ENCODE measurements at regions not wholly inside any gene's neighbourhood (a gene's known extent, or its start where the extent isn't known, plus 50 kb on each side); places are given as distances from the start of the nearest gene placed in this dataset.

DNA sequence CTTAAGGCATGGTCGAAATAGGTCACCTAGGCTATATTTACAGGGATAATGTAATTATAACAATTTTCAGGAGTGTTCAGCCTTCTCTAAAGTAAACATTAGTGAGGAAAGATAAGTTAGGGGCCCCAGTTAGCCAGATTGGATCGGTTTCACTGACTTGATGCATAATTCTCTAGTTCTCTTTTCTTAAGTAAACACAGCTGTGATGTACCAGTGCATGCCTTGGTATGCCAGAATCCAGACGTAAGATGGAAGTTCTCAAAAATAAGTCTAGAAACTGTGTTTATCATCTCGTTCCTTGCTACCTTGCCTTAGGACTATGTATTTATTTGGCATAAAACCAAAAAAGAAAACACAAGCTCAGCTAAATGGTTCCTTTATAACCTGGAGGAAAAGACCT lies 442.2 kb upstream of the CLINT1 start:
- Histone ChIP-seq H2AFZ (ENCODE audit: low read length) (no peak overlapping the region), H3K27me3 (ENCODE audit: control insufficient read depth in 1 of 2, insufficient read depth in 2 of 2, low read length in 2 of 2) (no peaks in the 10 kb centered on the region), H4K20me1 (ENCODE audit: insufficient read depth, low read length) (no peaks in the 10 kb centered on the region), H3K9me3 (ENCODE audit: low read length) (peaks cover 6% of the 10 kb centered on the region), H3K4me1 (ENCODE audit: insufficient read depth, low read length) (no peaks in the 10 kb centered on the region), H3K9ac (ENCODE audit: insufficient read depth, low read depth, low read length) (no peak overlapping the region), H3K27ac (ENCODE audit: extremely low read length, insufficient read depth, low read length) (no peak overlapping the region), H3K4me3 (replicated peaks in 1 of 3; ENCODE audit: insufficient read depth in 1 of 3, low read depth in 2 of 3, low read length in 3 of 3) (no peak overlapping the region), H3K4me2 (ENCODE audit: low read depth, low read length) (no peak overlapping the region), H3K36me3 (replicated peaks in 1 of 2; ENCODE audit: control insufficient read depth in 1 of 2, insufficient read depth in 2 of 2, low read length in 2 of 2) (no peaks in the 10 kb centered on the region), H3K79me2 (ENCODE audit: insufficient read depth, low read length) (no peaks in the 10 kb centered on the region)
- in situ Hi-C loops (cut with HindIII; ENCODE audit: extremely low pct_ligation_motif_present, low pct_unique_long_range_greater_than_20kb), result no loop called here
- no peak for ATAC-seq
- 3% methylated on average over 4 of the region's 4 CpGs for WGBS (ENCODE audit: low lambda C conversion rate)
- TF ChIP-seq DR1 (CRISPR knock-in tag; IDR thresholded peaks at IDR 0.05), result no peak
- TF ChIP-seq ZKSCAN5 (CRISPR knock-in tag; IDR thresholded peaks at IDR 0.05), result no peak
- TF ChIP-seq BRD4 (CRISPR knock-in tag; IDR thresholded peaks at IDR 0.05), result no peak
- no peak for TF ChIP-seq SUZ12 (IDR thresholded peaks at IDR 0.05; ENCODE audit: low read depth, low read length)
- TF ChIP-seq, protein P1, sequence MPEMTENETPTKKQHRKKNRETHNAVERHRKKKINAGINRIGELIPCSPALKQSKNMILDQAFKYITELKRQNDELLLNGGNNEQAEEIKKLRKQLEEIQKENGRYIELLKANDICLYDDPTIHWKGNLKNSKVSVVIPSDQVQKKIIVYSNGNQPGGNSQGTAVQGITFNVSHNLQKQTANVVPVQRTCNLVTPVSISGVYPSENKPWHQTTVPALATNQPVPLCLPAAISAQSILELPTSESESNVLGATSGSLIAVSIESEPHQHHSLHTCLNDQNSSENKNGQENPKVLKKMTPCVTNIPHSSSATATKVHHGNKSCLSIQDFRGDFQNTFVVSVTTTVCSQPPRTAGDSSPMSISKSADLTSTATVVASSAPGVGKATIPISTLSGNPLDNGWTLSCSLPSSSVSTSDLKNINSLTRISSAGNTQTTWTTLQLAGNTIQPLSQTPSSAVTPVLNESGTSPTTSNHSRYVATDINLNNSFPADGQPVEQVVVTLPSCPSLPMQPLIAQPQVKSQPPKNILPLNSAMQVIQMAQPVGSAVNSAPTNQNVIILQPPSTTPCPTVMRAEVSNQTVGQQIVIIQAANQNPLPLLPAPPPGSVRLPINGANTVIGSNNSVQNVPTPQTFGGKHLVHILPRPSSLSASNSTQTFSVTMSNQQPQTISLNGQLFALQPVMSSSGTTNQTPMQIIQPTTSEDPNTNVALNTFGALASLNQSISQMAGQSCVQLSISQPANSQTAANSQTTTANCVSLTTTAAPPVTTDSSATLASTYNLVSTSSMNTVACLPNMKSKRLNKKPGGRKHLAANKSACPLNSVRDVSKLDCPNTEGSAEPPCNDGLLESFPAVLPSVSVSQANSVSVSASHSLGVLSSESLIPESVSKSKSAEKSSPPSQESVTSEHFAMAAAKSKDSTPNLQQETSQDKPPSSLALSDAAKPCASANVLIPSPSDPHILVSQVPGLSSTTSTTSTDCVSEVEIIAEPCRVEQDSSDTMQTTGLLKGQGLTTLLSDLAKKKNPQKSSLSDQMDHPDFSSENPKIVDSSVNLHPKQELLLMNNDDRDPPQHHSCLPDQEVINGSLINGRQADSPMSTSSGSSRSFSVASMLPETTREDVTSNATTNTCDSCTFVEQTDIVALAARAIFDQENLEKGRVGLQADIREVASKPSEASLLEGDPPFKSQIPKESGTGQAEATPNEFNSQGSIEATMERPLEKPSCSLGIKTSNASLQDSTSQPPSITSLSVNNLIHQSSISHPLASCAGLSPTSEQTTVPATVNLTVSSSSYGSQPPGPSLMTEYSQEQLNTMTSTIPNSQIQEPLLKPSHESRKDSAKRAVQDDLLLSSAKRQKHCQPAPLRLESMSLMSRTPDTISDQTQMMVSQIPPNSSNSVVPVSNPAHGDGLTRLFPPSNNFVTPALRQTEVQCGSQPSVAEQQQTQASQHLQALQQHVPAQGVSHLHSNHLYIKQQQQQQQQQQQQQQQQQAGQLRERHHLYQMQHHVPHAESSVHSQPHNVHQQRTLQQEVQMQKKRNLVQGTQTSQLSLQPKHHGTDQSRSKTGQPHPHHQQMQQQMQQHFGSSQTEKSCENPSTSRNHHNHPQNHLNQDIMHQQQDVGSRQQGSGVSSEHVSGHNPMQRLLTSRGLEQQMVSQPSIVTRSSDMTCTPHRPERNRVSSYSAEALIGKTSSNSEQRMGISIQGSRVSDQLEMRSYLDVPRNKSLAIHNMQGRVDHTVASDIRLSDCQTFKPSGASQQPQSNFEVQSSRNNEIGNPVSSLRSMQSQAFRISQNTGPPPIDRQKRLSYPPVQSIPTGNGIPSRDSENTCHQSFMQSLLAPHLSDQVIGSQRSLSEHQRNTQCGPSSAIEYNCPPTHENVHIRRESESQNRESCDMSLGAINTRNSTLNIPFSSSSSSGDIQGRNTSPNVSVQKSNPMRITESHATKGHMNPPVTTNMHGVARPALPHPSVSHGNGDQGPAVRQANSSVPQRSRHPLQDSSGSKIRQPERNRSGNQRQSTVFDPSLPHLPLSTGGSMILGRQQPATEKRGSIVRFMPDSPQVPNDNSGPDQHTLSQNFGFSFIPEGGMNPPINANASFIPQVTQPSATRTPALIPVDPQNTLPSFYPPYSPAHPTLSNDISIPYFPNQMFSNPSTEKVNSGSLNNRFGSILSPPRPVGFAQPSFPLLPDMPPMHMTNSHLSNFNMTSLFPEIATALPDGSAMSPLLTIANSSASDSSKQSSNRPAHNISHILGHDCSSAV (CRISPR knock-in tag; IDR thresholded peaks at IDR 0.05; ENCODE audit: borderline replicate concordance), result no peak
- no peak for TF ChIP-seq GABPA (IDR thresholded peaks at IDR 0.05; ENCODE audit: low read depth, low read length)
- no peak for TF ChIP-seq GABPA (CRISPR knock-in tag; IDR thresholded peaks at IDR 0.05; ENCODE audit: low read depth)
- no peak for TF ChIP-seq DPF2 (CRISPR knock-in tag; IDR thresholded peaks at IDR 0.05; ENCODE audit: borderline replicate concordance, low read depth)
- no peak for TF ChIP-seq ZNF207 (IDR thresholded peaks at IDR 0.05; ENCODE audit: borderline replicate concordance)
- no peak for TF ChIP-seq SRSF1 (optimal IDR thresholded peaks at IDR 0.05; ENCODE audit: low read depth, low read length)
- no peak for TF ChIP-seq RAD21 (CRISPR knock-in tag; IDR thresholded peaks at IDR 0.05)
- TF ChIP-seq ZNF280D (CRISPR knock-in tag; IDR thresholded peaks at IDR 0.05), result no peak
- no peak for TF ChIP-seq ZSCAN25 (CRISPR knock-in tag; IDR thresholded peaks at IDR 0.05)
- no peak for DNase-seq (ENCODE audit: low spot score)
- ChIA-PET CTCF (ENCODE audit: low intra/inter-chr PET ratio, low total read pairs) (no interaction called here), POLR2A (no interaction called here)
- intact Hi-C loops (cut with micrococcal nuclease; ENCODE audit: unreplicated experiment), result no loop called here
- no TSS peak for BruUV-seq (replicated peaks)
- no peak for FAIRE-seq
